HCT116 (cell line): ENCODE measurements at regions not wholly inside any gene's neighbourhood (a gene's known extent, or its start where the extent isn't known, plus 50 kb on each side); places are given as distances from the start of the nearest gene placed in this dataset.

Experiments
- ATAC-seq: fragments of 200-7000 bp; cut with Tn5 transposase; 2 replicates; pipeline ENCODE4 v1.9.1; 2020; ENCODE audit warnings: mild to moderate bottlenecking, moderate library complexity
- BruUV-seq: library from RNA; stranded (reverse); fragments of 400-500 nt; replicated peaks from 2 replicates; lab custom pipeline; 2021; lab: Mats Ljungman, UMichigan
- CTCF ChIA-PET: fragments of 300-600 bp; sonication (Branson Sonifier 250); formaldehyde crosslinking; loops from one replicate; lab custom pipeline; 2021; ENCODE audit warnings: antibody characterized with exemption; lab: Charles Lee
- POLR2A ChIA-PET: fragments of 300-600, 350-600 bp; sonication (Branson Sonifier 250); formaldehyde crosslinking; loops from one replicate; lab custom pipeline; 2021; ENCODE audit warnings: antibody characterized with exemption; lab: Charles Lee
- RAD21 ChIA-PET, 2 experiments: fragments of 300-600 bp; sonication (Branson Sonifier 250); formaldehyde crosslinking; loops; one replicate each; lab custom pipeline; 2023; ENCODE audit warnings: low total read pairs in 2 of 2; ENCODE audit not compliant: uncharacterized antibody in 2 of 2, unreplicated experiment in 2 of 2, low non-redundant PET in 1 of 2; lab: Charles Lee
- DNase-seq: peaks from one replicate; pipeline ENCODE4 v3.0.0-alpha.2; 2010; ENCODE audit warnings: low read depth, low spot score
- H2AFZ ChIP-seq: fragments of 200-600 bp; shearing (Covaris generic), sonication (generic); 2 replicates; pipeline ENCODE4 v1.6.1; 2017; ENCODE audit warnings: low read depth, mixed run types, mixed read lengths, antibody characterized with exemption, low read length; ENCODE audit not compliant: poor library complexity, severe bottlenecking
- H3K27ac ChIP-seq: 2 replicates; pipeline ENCODE4 v1.5.1; 2012; ENCODE audit warnings: low read depth, low read length
- H3K27me3 ChIP-seq: fragments of 200-600 bp; sonication (generic); 2 replicates; pipeline ENCODE4 v1.6.1; 2016; ENCODE audit warnings: mixed run types, low read length, mixed read lengths; ENCODE audit not compliant: insufficient read depth
- H3K36me3 ChIP-seq, 2 experiments: fragments of 200-500 bp in 1 of 2; fragments of 200-600 bp in 1 of 2; sonication (Bioruptor generic) in 1 of 2; sonication (generic) in 1 of 2; 2 replicates each; pipeline versions ENCODE4 v1.5.1 to v1.6.1; 2014 to 2016; ENCODE audit warnings: low read length in 2 of 2, inconsistent platforms in 1 of 2, mixed read lengths in 1 of 2, mixed run types in 1 of 2; ENCODE audit not compliant: insufficient read depth in 2 of 2, control insufficient read depth in 1 of 2
- H3K4me1 ChIP-seq, 2 experiments: fragments of 200-600 bp in 1 of 2; sonication (generic) in 1 of 2; 2 replicates each; pipeline versions ENCODE4 v1.5.1 to v1.6.1; 2012 to 2017; ENCODE audit warnings: low read length in 2 of 2, inconsistent platforms in 1 of 2, mild to moderate bottlenecking in 1 of 2, mixed read lengths in 1 of 2, mixed run types in 1 of 2, moderate library complexity in 1 of 2; ENCODE audit not compliant: insufficient read depth in 2 of 2, control insufficient read depth in 1 of 2
- H3K4me2 ChIP-seq: fragments of 200-600 bp; sonication (generic); 2 replicates; pipeline ENCODE4 v1.6.1; 2017; ENCODE audit warnings: mixed run types, low read length, mixed read lengths
- H3K4me3 ChIP-seq, 2 experiments: fragments of 200-600 bp in 1 of 2; sonication (generic) in 1 of 2; replicated peaks in 1 of 2; 2 replicates each; pipeline ENCODE4 v1.5.1; 2011 to 2016; ENCODE audit warnings: low read length in 2 of 2, control low read depth in 1 of 2, low read depth in 1 of 2, mild to moderate bottlenecking in 1 of 2, mixed read lengths in 1 of 2, mixed run types in 1 of 2
- H3K79me2 ChIP-seq: fragments of 200-600 bp; sonication (generic); 2 replicates; pipeline ENCODE4 v1.6.1; 2017; ENCODE audit warnings: mild to moderate bottlenecking, mixed run types, low read length, moderate library complexity, mixed read lengths; ENCODE audit not compliant: insufficient read depth
- H3K9ac ChIP-seq: fragments of 200-600 bp; sonication (generic); 2 replicates; pipeline ENCODE4 v1.6.1; 2016; ENCODE audit warnings: low read length, mixed read lengths
- H3K9me2 ChIP-seq: fragments of 200-600 bp; sonication (generic), shearing (Covaris generic); 2 replicates; pipeline ENCODE4 v1.6.1; 2017; ENCODE audit warnings: mixed run types, mild to moderate bottlenecking, moderate library complexity; ENCODE audit not compliant: insufficient read depth
- H3K9me3 ChIP-seq, 2 experiments: fragments of 200-500 bp in 1 of 2; fragments of 200-600 bp in 1 of 2; sonication (Bioruptor generic) in 1 of 2; sonication (generic) in 1 of 2; 2 replicates each; pipeline ENCODE4 v1.6.1; 2014 to 2017; ENCODE audit warnings: low read length in 2 of 2, mixed read lengths in 2 of 2, inconsistent platforms in 1 of 2, low read depth in 1 of 2, mild to moderate bottlenecking in 1 of 2, mixed run types in 1 of 2, moderate library complexity in 1 of 2; ENCODE audit not compliant: control insufficient read depth in 1 of 2, insufficient read depth in 1 of 2
- H4K20me1 ChIP-seq: fragments of 200-600 bp; sonication (generic), shearing (Covaris generic); 2 replicates; pipeline ENCODE4 v1.6.1; 2017; ENCODE audit warnings: mixed run types, mild to moderate bottlenecking, moderate library complexity; ENCODE audit not compliant: insufficient read depth
- ATF3 ChIP-seq: IDR thresholded peaks from 2 replicates; pipeline ENCODE4 v1.6.1; 2012
- CEBPB ChIP-seq: IDR thresholded peaks from 2 replicates; pipeline ENCODE4 v1.6.1; 2012; ENCODE audit warnings: low read depth
- EZH2phosphoT487 ChIP-seq: fragments of 200-600 bp; IDR thresholded peaks from 2 replicates; pipeline ENCODE4 v1.6.1; 2018; ENCODE audit warnings: antibody characterized with exemption, borderline replicate concordance
- FOSL1 ChIP-seq: IDR thresholded peaks from 2 replicates; pipeline ENCODE4 v1.6.1; 2012; ENCODE audit warnings: low read depth
- JUND ChIP-seq: IDR thresholded peaks from 2 replicates; pipeline ENCODE4 v1.6.1; 2012
- POLR2AphosphoS5 ChIP-seq: IDR thresholded peaks from 2 replicates; pipeline ENCODE4 v1.6.1; 2011; ENCODE audit warnings: mild to moderate bottlenecking, low read depth, low read length, moderate library complexity
- RAD21 ChIP-seq: IDR thresholded peaks from 2 replicates; pipeline ENCODE4 v1.6.1; 2012; ENCODE audit warnings: low read depth, mild to moderate bottlenecking
- REST ChIP-seq: IDR thresholded peaks from 2 replicates; pipeline ENCODE4 v1.6.1; 2012; ENCODE audit warnings: low read depth
- SIN3A ChIP-seq: IDR thresholded peaks from 2 replicates; pipeline ENCODE4 v1.6.1; 2012; ENCODE audit warnings: low read depth
- SRF ChIP-seq: IDR thresholded peaks from 2 replicates; pipeline ENCODE4 v1.6.1; 2012; ENCODE audit warnings: low read depth
- TCF7L2 ChIP-seq: IDR thresholded peaks from 2 replicates; pipeline ENCODE4 v1.7.0; 2011; ENCODE audit warnings: borderline replicate concordance, inconsistent platforms; ENCODE audit not compliant: insufficient read depth, insufficient read length; ENCODE audit errors: extremely low read depth
- YY1 ChIP-seq: IDR thresholded peaks from 2 replicates; pipeline ENCODE4 v1.6.1; 2011; ENCODE audit warnings: low read length, low read depth, moderate library complexity, mild to moderate bottlenecking; ENCODE audit not compliant: insufficient replicate concordance; ENCODE audit errors: extremely low read depth
- ZBTB33 ChIP-seq: IDR thresholded peaks from 2 replicates; pipeline ENCODE4 v1.6.1; 2011; ENCODE audit warnings: mild to moderate bottlenecking, low read length, moderate library complexity; ENCODE audit not compliant: insufficient replicate concordance; ENCODE audit errors: extremely low read depth
- ZFX ChIP-seq: fragments of 450-650 bp; IDR thresholded peaks from 2 replicates; pipeline ENCODE4 v1.6.1; 2017
- ZNF274 ChIP-seq: fragments of 200-500 bp; sonication (Bioruptor generic); IDR thresholded peaks from 2 replicates; pipeline ENCODE4 v1.6.1; 2014; ENCODE audit warnings: mild to moderate bottlenecking, low read depth, low read length, inconsistent platforms
- intact Hi-C: fragments of 100-400 bp; cut with micrococcal nuclease; formaldehyde crosslinking; loops from 2 replicates; pipeline ENCODE4 v1.10.0; 2022
- TF ChIP-seq, protein P1 (sequence below), 3 experiments: fragments of 200-600 bp in 1 of 3; sonication (generic) in 1 of 3; IDR thresholded peaks in 2 of 3; conservative IDR thresholded peaks in 1 of 3; 2 replicates each; pipeline ENCODE4 v1.5.1; 2012 to 2017; ENCODE audit warnings: low read depth in 2 of 3, low read length in 2 of 3, antibody characterized with exemption in 1 of 3, borderline replicate concordance in 1 of 3, control low read depth in 1 of 3, mild to moderate bottlenecking in 1 of 3, mixed read lengths in 1 of 3, mixed run types in 1 of 3, moderate library complexity in 1 of 3; ENCODE audit not compliant: insufficient read depth in 1 of 3

GRCh38 chr10:90180886-90181691 is 479.7 kb downstream of the KIF20B start (continued):
- TF ChIP-seq REST (no peak), SRF (no peak)

- H3K9me3 ChIP-seq, result no peaks in the 10 kb centered on the region
- no TSS peak for BruUV-seq
- H3K4me2 ChIP-seq, result no peak overlapping the region
- H3K9me2 ChIP-seq, result no peaks in the 10 kb centered on the region
- CTCF ChIA-PET, result no interaction called here
- TF ChIP-seq ZNF274 (no peak), TCF7L2 (no peak), SIN3A (no peak), ZBTB33 (no peak), RAD21 (no peak), EZH2phosphoT487 (no peak), JUND (no peak), ATF3 (no peak), SRF (no peak), POLR2AphosphoS5 (no peak), YY1 (no peak), FOSL1 (no peak), ZFX (no peak), CEBPB (no peak)
- TF ChIP-seq, protein P1, sequence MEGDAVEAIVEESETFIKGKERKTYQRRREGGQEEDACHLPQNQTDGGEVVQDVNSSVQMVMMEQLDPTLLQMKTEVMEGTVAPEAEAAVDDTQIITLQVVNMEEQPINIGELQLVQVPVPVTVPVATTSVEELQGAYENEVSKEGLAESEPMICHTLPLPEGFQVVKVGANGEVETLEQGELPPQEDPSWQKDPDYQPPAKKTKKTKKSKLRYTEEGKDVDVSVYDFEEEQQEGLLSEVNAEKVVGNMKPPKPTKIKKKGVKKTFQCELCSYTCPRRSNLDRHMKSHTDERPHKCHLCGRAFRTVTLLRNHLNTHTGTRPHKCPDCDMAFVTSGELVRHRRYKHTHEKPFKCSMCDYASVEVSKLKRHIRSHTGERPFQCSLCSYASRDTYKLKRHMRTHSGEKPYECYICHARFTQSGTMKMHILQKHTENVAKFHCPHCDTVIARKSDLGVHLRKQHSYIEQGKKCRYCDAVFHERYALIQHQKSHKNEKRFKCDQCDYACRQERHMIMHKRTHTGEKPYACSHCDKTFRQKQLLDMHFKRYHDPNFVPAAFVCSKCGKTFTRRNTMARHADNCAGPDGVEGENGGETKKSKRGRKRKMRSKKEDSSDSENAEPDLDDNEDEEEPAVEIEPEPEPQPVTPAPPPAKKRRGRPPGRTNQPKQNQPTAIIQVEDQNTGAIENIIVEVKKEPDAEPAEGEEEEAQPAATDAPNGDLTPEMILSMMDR (IDR thresholded peaks at IDR 0.05 in 2 of 3, conservative IDR thresholded peaks at IDR 0.05 in 1 of 3; ENCODE audit: borderline replicate concordance in 1 of 3, insufficient read depth in 1 of 3, low read depth in 2 of 3, low read length in 2 of 3), result no peak
- no peaks in the 10 kb centered on the region for H3K79me2 ChIP-seq
- H3K9ac ChIP-seq, result no peak overlapping the region
- H4K20me1 ChIP-seq, result no peaks in the 10 kb centered on the region
- H3K27me3 ChIP-seq, result no peaks in the 10 kb centered on the region
- H3K27ac ChIP-seq, result no peak overlapping the region
- H2AFZ ChIP-seq, result no peak overlapping the region
- ATAC-seq, result no peak
- peaks cover 0 to 10% of the 10 kb centered on the region in 2 experiments; a peak in 2 of 4 replicates for H3K4me1 ChIP-seq
- no peaks in the 10 kb centered on the region for H3K36me3 ChIP-seq
- H3K4me3 ChIP-seq, result no peak overlapping the region
- POLR2A ChIA-PET, result no interaction called here
- RAD21 ChIA-PET, result no interaction called here
- DNase-seq, result no peak
- intact Hi-C loops, result no loop called here
Observed at GRCh38 chr10:90192825-90193224, 491.4 kb downstream of the KIF20B start.
